H1 (cell line): ENCODE measurements at regions not wholly inside any gene's neighbourhood (a gene's known extent, or its start where the extent isn't known, plus 50 kb on each side); places are given as distances from the start of the nearest gene placed in this dataset.

ENCODE experiments used
- CTCF ChIA-PET: fragments of 300-600 bp; sonication (Branson Sonifier 250); formaldehyde crosslinking; loops from one replicate; lab custom pipeline; 2021; ENCODE audit not compliant: partially characterized antibody; lab: Charles Lee
- POLR2A ChIA-PET: fragments of 300-600 bp; sonication (Branson Sonifier 250); formaldehyde crosslinking; loops from one replicate; lab custom pipeline; 2021; ENCODE audit warnings: inconsistent platforms; ENCODE audit not compliant: partially characterized antibody; lab: Charles Lee
- DNase-seq, 2 experiments: peaks; one replicate each; pipeline versions ENCODE4 v3.0.0 to v3.0.0-alpha.2; 2010 to 2022; ENCODE audit warnings: low spot score in 2 of 2, low read depth in 1 of 2, mixed read lengths in 1 of 2
- FAIRE-seq: peaks from 2 replicates; lab custom pipeline; 2011; peaks lifted over from hg19 to GRCh38; lab: Jason Lieb, UNC
- H2AFZ ChIP-seq: 2 replicates; pipeline ENCODE4 v1.8.1; 2012; ENCODE audit warnings: low read length, inconsistent platforms
- H2AK5ac ChIP-seq: 2 replicates; pipeline ENCODE4 v1.6.1; 2013; ENCODE audit warnings: low read depth, low read length
- H2BK120ac ChIP-seq: replicated peaks from 2 replicates; pipeline ENCODE3; 2013; ENCODE audit warnings: low read depth, low read length, inconsistent platforms
- H2BK12ac ChIP-seq: 2 replicates; pipeline ENCODE4 v1.6.1; 2013; ENCODE audit warnings: low read depth, low read length
- H2BK15ac ChIP-seq: 2 replicates; pipeline ENCODE4 v1.6.1; 2013; ENCODE audit warnings: low read length
- H2BK20ac ChIP-seq: 2 replicates; pipeline ENCODE4 v1.6.1; 2013; ENCODE audit warnings: low read length
- H2BK5ac ChIP-seq: 2 replicates; pipeline ENCODE4 v1.6.1; 2013; ENCODE audit warnings: low read depth, low read length
- H3K14ac ChIP-seq: 2 replicates; pipeline ENCODE4 v1.6.1; 2013; ENCODE audit warnings: inconsistent platforms; ENCODE audit not compliant: insufficient read length
- H3K18ac ChIP-seq: 2 replicates; pipeline ENCODE4 v1.6.1; 2013; ENCODE audit warnings: low read length; ENCODE audit errors: extremely low read depth
- H3K23ac ChIP-seq: 2 replicates; pipeline ENCODE4 v1.6.1; 2013; ENCODE audit warnings: inconsistent platforms; ENCODE audit not compliant: insufficient read length
- H3K23me2 ChIP-seq: 2 replicates; pipeline ENCODE4 v1.6.1; 2013; ENCODE audit warnings: low read depth, low read length
- H3K27ac ChIP-seq: 2 replicates; pipeline ENCODE4 v1.6.1; 2011; ENCODE audit warnings: low read depth, low read length, inconsistent platforms
- H3K27me3 ChIP-seq, 4 experiments: replicated peaks in 1 of 4; 1 replicate in 1 of 4; 2 replicates in 3 of 4; pipeline versions ENCODE4 v1.6.1 to v1.8.1; 2011 to 2013; ENCODE audit warnings: low read length in 3 of 4, mild to moderate bottlenecking in 3 of 4, inconsistent platforms in 2 of 4, mixed read lengths in 2 of 4, moderate library complexity in 1 of 4; ENCODE audit not compliant: control insufficient read depth in 3 of 4, insufficient read depth in 3 of 4; ENCODE audit errors: extremely low read depth in 1 of 4
- H3K36me3 ChIP-seq, 4 experiments: 2 replicates each; pipeline versions ENCODE4 v1.6.1 to v1.8.1; 2011 to 2013; ENCODE audit warnings: mild to moderate bottlenecking in 4 of 4, low read length in 3 of 4, moderate library complexity in 2 of 4, control low read depth in 1 of 4, inconsistent platforms in 1 of 4; ENCODE audit not compliant: insufficient read depth in 4 of 4, control insufficient read depth in 2 of 4
- H3K4ac ChIP-seq: replicated peaks from 2 replicates; pipeline ENCODE3; 2013; ENCODE audit warnings: low read length, low read depth, mixed read lengths, inconsistent platforms; ENCODE audit not compliant: insufficient read length
- H3K4me1 ChIP-seq, 4 experiments: replicated peaks in 1 of 4; 1 replicate in 1 of 4; 2 replicates in 3 of 4; pipeline versions ENCODE4 v1.6.1 to v1.8.1; 2011 to 2013; ENCODE audit warnings: low read length in 3 of 4, inconsistent platforms in 2 of 4, mixed read lengths in 1 of 4; ENCODE audit not compliant: insufficient read depth in 4 of 4, control insufficient read depth in 3 of 4
- H3K4me2 ChIP-seq, 2 experiments: 2 replicates each; pipeline versions ENCODE4 v1.6.1 to v1.8.1; 2011 to 2013; ENCODE audit warnings: low read depth in 2 of 2, low read length in 2 of 2, control low read depth in 1 of 2, inconsistent platforms in 1 of 2, mild to moderate bottlenecking in 1 of 2; ENCODE audit not compliant: insufficient read depth in 1 of 2
- H3K4me3 ChIP-seq, 4 experiments: fragments of 200-600, 300-600 bp in 1 of 4; sonication (generic), shearing (Covaris generic), sonication (Bioruptor Twin) in 1 of 4; 2 replicates each; pipeline versions ENCODE4 v1.5.1 to v1.8.1; 2011 to 2016; ENCODE audit warnings: low read length in 4 of 4, low read depth in 3 of 4, control low read depth in 2 of 4, inconsistent platforms in 2 of 4, mild to moderate bottlenecking in 2 of 4, mixed read lengths in 1 of 4, moderate library complexity in 1 of 4; ENCODE audit not compliant: insufficient read depth in 2 of 4; ENCODE audit errors: extremely low read depth in 1 of 4
- H3K56ac ChIP-seq: replicated peaks from 2 replicates; pipeline ENCODE3; 2013; ENCODE audit warnings: low read depth, mild to moderate bottlenecking, mixed read lengths, low read length, inconsistent platforms; ENCODE audit not compliant: insufficient read length
- H3K79me1 ChIP-seq: 2 replicates; pipeline ENCODE4 v1.6.1; 2013; ENCODE audit warnings: low read depth, low read length, control low read depth
- H3K79me2 ChIP-seq, 2 experiments: 2 replicates each; pipeline versions ENCODE4 v1.6.1 to v1.8.1; 2012 to 2013; ENCODE audit warnings: low read length in 2 of 2, mild to moderate bottlenecking in 2 of 2, inconsistent platforms in 1 of 2; ENCODE audit not compliant: insufficient read depth in 2 of 2, control insufficient read depth in 1 of 2
- H3K9ac ChIP-seq, 4 experiments: replicated peaks in 1 of 4; 1 replicate in 1 of 4; 2 replicates in 3 of 4; pipeline versions ENCODE4 v1.6.1 to v1.8.1; 2011 to 2013; ENCODE audit warnings: low read depth in 3 of 4, low read length in 3 of 4, control low read depth in 2 of 4, mild to moderate bottlenecking in 2 of 4, moderate library complexity in 2 of 4, inconsistent platforms in 1 of 4; ENCODE audit errors: extremely low read depth in 1 of 4
- H3K9me3 ChIP-seq, 2 experiments: 2 replicates each; pipeline versions ENCODE4 v1.6.1 to v1.8.1; 2012 to 2013; ENCODE audit warnings: mild to moderate bottlenecking in 2 of 2, moderate library complexity in 2 of 2, control low read depth in 1 of 2, inconsistent platforms in 1 of 2, low read depth in 1 of 2, low read length in 1 of 2, mixed read lengths in 1 of 2; ENCODE audit not compliant: insufficient read depth in 2 of 2
- H4K20me1 ChIP-seq, 2 experiments: replicated peaks in 1 of 2; 2 replicates each; pipeline versions ENCODE3 to v1.8.1; 2011 to 2013; ENCODE audit warnings: inconsistent platforms in 2 of 2, low read length in 2 of 2, mild to moderate bottlenecking in 1 of 2; ENCODE audit not compliant: insufficient read depth in 2 of 2, control insufficient read depth in 1 of 2
- H4K5ac ChIP-seq: 2 replicates; pipeline ENCODE4 v1.6.1; 2013; ENCODE audit warnings: low read length, low read depth, mixed read lengths, inconsistent platforms; ENCODE audit not compliant: insufficient read length
- H4K8ac ChIP-seq: 2 replicates; pipeline ENCODE4 v1.8.0; 2013; ENCODE audit warnings: mild to moderate bottlenecking, moderate library complexity, low read length, inconsistent platforms; ENCODE audit not compliant: insufficient read depth; ENCODE audit errors: extremely low read depth
- H4K91ac ChIP-seq: replicated peaks from 2 replicates; pipeline ENCODE3; 2013; ENCODE audit warnings: low read length, mixed read lengths, inconsistent platforms; ENCODE audit not compliant: insufficient read length
- KDM1A ChIP-seq: fragments of 200-600, 300-600 bp; sonication (generic); IDR thresholded peaks from 2 replicates; pipeline ENCODE4 v1.7.1; 2016; ENCODE audit warnings: mild to moderate bottlenecking, low read length, borderline replicate concordance
- KDM5A ChIP-seq: fragments of 200-600 bp; IDR thresholded peaks from 2 replicates; pipeline ENCODE4 v1.7.1; 2012; ENCODE audit warnings: mild to moderate bottlenecking, low read length, inconsistent platforms, mixed read lengths
- NRF1 ChIP-seq: IDR thresholded peaks from 2 replicates; pipeline ENCODE4 v1.6.1; 2011; ENCODE audit warnings: mild to moderate bottlenecking, low read depth, low read length, improper control_type of control experiment
- RAD21 ChIP-seq, 2 experiments: IDR thresholded peaks in 1 of 2; conservative IDR thresholded peaks in 1 of 2; 2 replicates each; pipeline ENCODE4 v1.6.1; 2011; ENCODE audit warnings: low read depth in 2 of 2, low read length in 2 of 2, improper control_type of control experiment in 1 of 2, inconsistent platforms in 1 of 2, mild to moderate bottlenecking in 1 of 2, moderate library complexity in 1 of 2
- SAP30 ChIP-seq: fragments of 300-600 bp; sonication (generic); IDR thresholded peaks from 2 replicates; pipeline ENCODE4 v1.7.1; 2012; ENCODE audit warnings: low read length, moderate library complexity, mild to moderate bottlenecking, inconsistent platforms; ENCODE audit not compliant: insufficient read depth, insufficient replicate concordance
- SRF ChIP-seq: IDR thresholded peaks from 2 replicates; pipeline ENCODE4 v1.6.1; 2011; ENCODE audit warnings: mild to moderate bottlenecking, low read depth, low read length, moderate library complexity
- TAF7 ChIP-seq: optimal IDR thresholded peaks from 2 replicates; pipeline ENCODE3; 2011; ENCODE audit warnings: low read depth, mild to moderate bottlenecking, inconsistent platforms, low read length, moderate library complexity, borderline replicate concordance
- TF ChIP-seq, protein P1 (sequence below): IDR thresholded peaks from 2 replicates; pipeline ENCODE4 v1.6.1; 2012; ENCODE audit warnings: low read length, inconsistent platforms
- TF ChIP-seq, protein P2 (sequence below): IDR thresholded peaks from 2 replicates; pipeline ENCODE4 v1.6.1; 2011; ENCODE audit warnings: low read depth, mild to moderate bottlenecking, low read length; ENCODE audit not compliant: insufficient read depth
- TF ChIP-seq, protein P3 (sequence below): IDR thresholded peaks from 2 replicates; pipeline ENCODE4 v1.6.1; 2012; ENCODE audit warnings: inconsistent platforms

DNA sequence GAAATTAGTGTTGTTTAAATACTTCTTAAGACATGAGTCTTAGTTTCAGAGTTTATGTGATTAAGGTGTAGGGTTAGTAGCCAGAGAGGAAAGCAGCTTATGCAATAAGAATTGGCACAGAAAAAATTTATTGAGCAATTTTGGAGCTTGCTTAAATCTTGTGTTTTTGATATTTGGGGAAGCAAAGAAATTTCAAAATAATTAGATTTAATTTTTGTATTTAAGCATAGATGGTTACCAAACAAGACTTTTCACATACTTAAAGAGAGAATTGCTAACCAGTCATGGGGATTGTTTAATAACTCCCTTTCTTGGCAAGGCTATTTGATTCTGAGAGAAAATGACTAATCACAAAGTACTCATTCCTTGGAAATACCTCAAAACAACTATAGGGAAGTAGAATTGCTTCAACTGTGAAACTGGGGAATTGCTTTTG, 202.0 kb upstream of the GRID2 start:
- Histone ChIP-seq H2BK12ac (no peak overlapping the region), H2BK15ac (no peak overlapping the region)
- FAIRE-seq = no peak

More for the DNA sequence above, 202.0 kb upstream of the GRID2 start:
- H3K23ac ChIP-seq = no peak overlapping the region
- POLR2A ChIA-PET = interaction anchor here (0.6 kb wide), 1 partner anchor 751 kb away, joined by 3 read pairs; no protein-coding TSS in a partner anchor
- H2BK20ac ChIP-seq = no peak overlapping the region
- H4K20me1 ChIP-seq = no peaks in the 10 kb centered on the region
- H3K14ac ChIP-seq = no peak overlapping the region
- no peak overlapping the region for H2BK5ac ChIP-seq
- H3K4me1 ChIP-seq = no peaks in the 10 kb centered on the region
- H3K9ac ChIP-seq = no peak overlapping the region
- no peak overlapping the region for H3K4me2 ChIP-seq
- DNase-seq = no peak
- H3K27ac ChIP-seq = no peak overlapping the region
- H3K36me3 ChIP-seq = no peaks in the 10 kb centered on the region
- H2AFZ ChIP-seq = no peak overlapping the region
- no peak overlapping the region for H2BK120ac ChIP-seq
- no peak overlapping the region for H4K5ac ChIP-seq
- H3K4ac ChIP-seq = no peak overlapping the region
- CTCF ChIA-PET = interaction anchor here (1.3 kb wide), 1 partner anchor 41 kb away, joined by 3 read pairs; no protein-coding TSS in a partner anchor
- H3K23me2 ChIP-seq = no peaks in the 10 kb centered on the region
- H3K4me3 ChIP-seq = no peak overlapping the region
- H4K91ac ChIP-seq = no peak overlapping the region
- H3K18ac ChIP-seq = no peak overlapping the region
- H3K27me3 ChIP-seq = no peaks in the 10 kb centered on the region
- TF ChIP-seq NRF1 = no peak
- TF ChIP-seq KDM1A = no peak
- TF ChIP-seq, protein P1, sequence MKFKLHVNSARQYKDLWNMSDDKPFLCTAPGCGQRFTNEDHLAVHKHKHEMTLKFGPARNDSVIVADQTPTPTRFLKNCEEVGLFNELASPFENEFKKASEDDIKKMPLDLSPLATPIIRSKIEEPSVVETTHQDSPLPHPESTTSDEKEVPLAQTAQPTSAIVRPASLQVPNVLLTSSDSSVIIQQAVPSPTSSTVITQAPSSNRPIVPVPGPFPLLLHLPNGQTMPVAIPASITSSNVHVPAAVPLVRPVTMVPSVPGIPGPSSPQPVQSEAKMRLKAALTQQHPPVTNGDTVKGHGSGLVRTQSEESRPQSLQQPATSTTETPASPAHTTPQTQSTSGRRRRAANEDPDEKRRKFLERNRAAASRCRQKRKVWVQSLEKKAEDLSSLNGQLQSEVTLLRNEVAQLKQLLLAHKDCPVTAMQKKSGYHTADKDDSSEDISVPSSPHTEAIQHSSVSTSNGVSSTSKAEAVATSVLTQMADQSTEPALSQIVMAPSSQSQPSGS = no peak
- TF ChIP-seq RAD21 (IDR thresholded peaks at IDR 0.05 in 1 of 2, conservative IDR thresholded peaks at IDR 0.05 in 1 of 2; ENCODE audit: low read depth in 2 of 2, low read length in 2 of 2) = no peak
- TF ChIP-seq, protein P2, sequence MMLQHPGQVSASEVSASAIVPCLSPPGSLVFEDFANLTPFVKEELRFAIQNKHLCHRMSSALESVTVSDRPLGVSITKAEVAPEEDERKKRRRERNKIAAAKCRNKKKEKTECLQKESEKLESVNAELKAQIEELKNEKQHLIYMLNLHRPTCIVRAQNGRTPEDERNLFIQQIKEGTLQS = no peak
- TF ChIP-seq SAP30 = no peak
- TF ChIP-seq TAF7 = no peak
- TF ChIP-seq SRF = no peak
- TF ChIP-seq, protein P3, sequence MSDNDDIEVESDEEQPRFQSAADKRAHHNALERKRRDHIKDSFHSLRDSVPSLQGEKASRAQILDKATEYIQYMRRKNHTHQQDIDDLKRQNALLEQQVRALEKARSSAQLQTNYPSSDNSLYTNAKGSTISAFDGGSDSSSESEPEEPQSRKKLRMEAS = no peak
- no peak for TF ChIP-seq KDM5A
- TF ChIP-seq, all 59 proteins: peak for 0
- Histone ChIP-seq H3K9me3 (no peaks in the 10 kb centered on the region), H2AK5ac (no peak overlapping the region), H3K79me2 (no peaks in the 10 kb centered on the region), H4K8ac (no peak overlapping the region), H3K56ac (no peak overlapping the region), H3K79me1 (no peaks in the 10 kb centered on the region)
